Cardiac muscle cell (in vitro differentiated cells and primary cell): ENCODE measurements at regions not wholly inside any gene's neighbourhood (a gene's known extent, or its start where the extent isn't known, plus 50 kb on each side); places are given as distances from the start of the nearest gene placed in this dataset.

Source experiments
- DNase-seq, 2 donors: peaks; one replicate each; pipeline versions ENCODE4 v3.0.0 to v3.0.0-alpha.2; 2010 to 2017; ENCODE audit warnings: low read depth in 1 of 2, low spot score in 1 of 2
- H3K27ac ChIP-seq: fragments of 200-600 bp; sonication (generic); 2 replicates; pipeline ENCODE4 v1.5.1; 2016
- H3K27me3 ChIP-seq: fragments of 200-600 bp; sonication (generic); 2 replicates; pipeline ENCODE4 v1.6.0; 2016; ENCODE audit warnings: control low read depth
- H3K36me3 ChIP-seq: fragments of 200-600 bp; sonication (generic); 2 replicates; pipeline ENCODE4 v1.5.1; 2016; ENCODE audit warnings: control low read depth
- H3K4me1 ChIP-seq: fragments of 200-600 bp; sonication (generic); 2 replicates; pipeline ENCODE4 v1.8.1; 2017; ENCODE audit warnings: low read depth, mild to moderate bottlenecking, mixed run types
- H3K4me3 ChIP-seq: fragments of 200-600 bp; sonication (generic); 2 replicates; pipeline ENCODE4 v1.5.1; 2016; ENCODE audit warnings: mild to moderate bottlenecking
- H3K9me3 ChIP-seq: fragments of 200-600 bp; sonication (generic); 2 replicates; pipeline ENCODE4 v1.5.1; 2017; ENCODE audit warnings: low read depth, mild to moderate bottlenecking, control low read depth
- CTCF ChIP-seq: IDR thresholded peaks from 2 replicates; pipeline ENCODE4 v1.5.1; 2012; ENCODE audit warnings: low read depth, mild to moderate bottlenecking, low read length

GRCh38 chr3:176787506-176787905 lies 409.8 kb downstream of the TBL1XR1 start:
- H3K27me3 ChIP-seq = no peaks in the 10 kb centered on the region
- H3K36me3 ChIP-seq = no peaks in the 10 kb centered on the region
- H3K9me3 ChIP-seq = no peaks in the 10 kb centered on the region
- TF ChIP-seq CTCF = no peak
- H3K4me1 ChIP-seq = no peaks in the 10 kb centered on the region
- H3K4me3 ChIP-seq = no peak overlapping the region
- no peak overlapping the region for H3K27ac ChIP-seq
- no peak for DNase-seq

- Histone ChIP-seq H3K9me3 (no peaks in the 10 kb centered on the region), H3K4me1 (no peaks in the 10 kb centered on the region), H3K36me3 (no peaks in the 10 kb centered on the region), H3K27ac (no peak overlapping the region), H3K27me3 (no peaks in the 10 kb centered on the region), H3K4me3 (no peak overlapping the region)
- no peak for DNase-seq
- no peak for TF ChIP-seq CTCF
Measured at GRCh38 chr3:176785171-176785570, 412.1 kb downstream of the TBL1XR1 start.

GRCh38 chr3:176780766-176781165 lies 416.5 kb downstream of the TBL1XR1 start:
- H3K4me1 ChIP-seq = no peaks in the 10 kb centered on the region
- no peak for DNase-seq
- no peak for TF ChIP-seq CTCF
- H3K9me3 ChIP-seq = no peaks in the 10 kb centered on the region
- no peaks in the 10 kb centered on the region for H3K27me3 ChIP-seq
- no peak overlapping the region for H3K27ac ChIP-seq
- no peak overlapping the region for H3K4me3 ChIP-seq
- no peaks in the 10 kb centered on the region for H3K36me3 ChIP-seq

GRCh38 chr3:176776622-176777175 lies 420.6 kb downstream of the TBL1XR1 start:
- TF ChIP-seq CTCF = no peak
- H3K36me3 ChIP-seq = no peaks in the 10 kb centered on the region
- DNase-seq = no peak
- H3K4me3 ChIP-seq = no peak overlapping the region
- no peaks in the 10 kb centered on the region for H3K27me3 ChIP-seq
- H3K4me1 ChIP-seq = no peaks in the 10 kb centered on the region
- H3K9me3 ChIP-seq = no peaks in the 10 kb centered on the region
- H3K27ac ChIP-seq = no peak overlapping the region

- no peak for DNase-seq
- Histone ChIP-seq H3K4me1 (no peaks in the 10 kb centered on the region), H3K36me3 (no peaks in the 10 kb centered on the region), H3K27me3 (no peaks in the 10 kb centered on the region), H3K27ac (no peak overlapping the region), H3K9me3 (no peaks in the 10 kb centered on the region), H3K4me3 (no peak overlapping the region)
- no peak for TF ChIP-seq CTCF
Measured at GRCh38 chr3:176769547-176770190, 427.6 kb downstream of the TBL1XR1 start.
